Hepatocyte (in vitro differentiated cells): ENCODE measurements at regions not wholly inside any gene's neighbourhood (a gene's known extent, or its start where the extent isn't known, plus 50 kb on each side); places are given as distances from the start of the nearest gene placed in this dataset.

ENCODE experiments used
- DNase-seq: peaks from one replicate; pipeline ENCODE4 v3.0.0-alpha.2; 2016; ENCODE audit warnings: low spot score
- H2AFZ ChIP-seq: fragments of 200-600 bp; sonication (generic); 2 replicates; pipeline ENCODE4 v1.6.0; 2016; ENCODE audit warnings: antibody characterized with exemption, mild to moderate bottlenecking
- H3K27ac ChIP-seq: fragments of 200-600 bp; sonication (generic); 2 replicates; pipeline ENCODE4 v1.5.1; 2016; ENCODE audit warnings: mild to moderate bottlenecking
- H3K27me3 ChIP-seq: fragments of 200-600 bp; sonication (generic); 2 replicates; pipeline ENCODE4 v1.6.1; 2016
- H3K36me3 ChIP-seq: fragments of 200-600 bp; sonication (generic); replicated peaks from 2 replicates; pipeline ENCODE4 v1.5.1; 2016; ENCODE audit warnings: low read depth; ENCODE audit not compliant: insufficient read depth
- H3K4me1 ChIP-seq: fragments of 200-600 bp; sonication (generic); 2 replicates; pipeline ENCODE4 v1.5.1; 2016; ENCODE audit warnings: mild to moderate bottlenecking, moderate library complexity; ENCODE audit not compliant: insufficient read depth
- H3K4me2 ChIP-seq: fragments of 200-600 bp; sonication (generic); 2 replicates; pipeline ENCODE4 v1.6.0; 2016
- H3K4me3 ChIP-seq: fragments of 200-600 bp; sonication (generic); 2 replicates; pipeline ENCODE4 v1.5.1; 2016; ENCODE audit warnings: mild to moderate bottlenecking
- H3K79me2 ChIP-seq: fragments of 200-600 bp; sonication (generic); 2 replicates; pipeline ENCODE4 v1.6.0; 2017; ENCODE audit warnings: mild to moderate bottlenecking
- H3K9me2 ChIP-seq: fragments of 200-600 bp; sonication (generic); replicated peaks from 2 replicates; pipeline ENCODE4 v1.6.0; 2017; ENCODE audit warnings: mild to moderate bottlenecking; ENCODE audit not compliant: insufficient read depth
- H3K9me3 ChIP-seq: fragments of 200-600 bp; sonication (generic); 2 replicates; pipeline ENCODE4 v1.5.1; 2016; ENCODE audit warnings: low read depth, mild to moderate bottlenecking
- H4K20me1 ChIP-seq: fragments of 200-600 bp; sonication (generic); 2 replicates; pipeline ENCODE4 v1.6.0; 2016; ENCODE audit warnings: mild to moderate bottlenecking; ENCODE audit not compliant: insufficient read depth, poor library complexity, severe bottlenecking
- CTCF ChIP-seq: fragments of 200-600 bp; sonication (generic); IDR thresholded peaks from 2 replicates; pipeline ENCODE4 v1.5.1; 2016; ENCODE audit warnings: antibody characterized with exemption, mild to moderate bottlenecking; ENCODE audit not compliant: poor library complexity
- EZH2 ChIP-seq: fragments of 200-600 bp; sonication (generic); IDR thresholded peaks from 2 replicates; pipeline ENCODE4 v1.6.1; 2016; ENCODE audit warnings: antibody characterized with exemption, mild to moderate bottlenecking, borderline replicate concordance
- EZH2phosphoT487 ChIP-seq: fragments of 200-600 bp; sonication (generic); IDR thresholded peaks from one replicate; pipeline ENCODE4 v1.6.1; 2018; ENCODE audit warnings: antibody characterized with exemption, mild to moderate bottlenecking, low read depth, moderate library complexity; ENCODE audit not compliant: unreplicated experiment, severe bottlenecking
- WGBS: methylation state at CpG from one replicate; pipeline ENCODE4 v1.1.6; 2016; ENCODE audit warnings: low lambda C conversion rate; ENCODE audit errors: missing lambda C conversion rate; 5-methylcytosine and 5-hydroxymethylcytosine counted together

DNA sequence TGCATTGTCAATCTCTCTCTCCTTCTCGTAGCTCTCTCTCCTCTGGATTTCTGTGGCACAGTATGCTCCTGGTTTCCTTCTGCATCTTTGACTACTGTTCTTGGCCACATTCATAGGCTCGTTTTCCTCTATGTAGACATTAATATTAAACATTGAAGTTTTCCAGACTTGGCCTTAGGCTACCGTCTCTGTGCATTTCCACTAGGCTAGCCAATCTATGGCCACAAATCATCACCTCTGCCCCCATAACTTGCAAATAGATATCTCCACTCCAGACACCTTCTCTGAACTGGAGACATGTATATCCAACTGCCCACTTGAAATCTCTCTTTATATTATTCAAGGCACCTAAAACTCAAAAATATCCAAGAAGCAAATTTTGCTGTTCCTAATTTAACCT is 768.5 kb downstream of the TSN start:
- no peak overlapping the region for H3K4me2 ChIP-seq
- H3K4me1 ChIP-seq, result no peaks in the 10 kb centered on the region
- H2AFZ ChIP-seq, result no peak overlapping the region
- no peaks in the 10 kb centered on the region for H3K27me3 ChIP-seq
- no peaks in the 10 kb centered on the region for H3K9me2 ChIP-seq
- H3K27ac ChIP-seq, result no peak overlapping the region
- no peaks in the 10 kb centered on the region for H3K9me3 ChIP-seq
- TF ChIP-seq EZH2phosphoT487 (no peak), CTCF (no peak), EZH2 (no peak)
- no peak for DNase-seq
- WGBS, result 74% methylated on average over 3 of the region's 3 CpGs
- no peak overlapping the region for H3K4me3 ChIP-seq
- no peaks in the 10 kb centered on the region for H3K36me3 ChIP-seq
- no peaks in the 10 kb centered on the region for H4K20me1 ChIP-seq
- H3K79me2 ChIP-seq, result no peaks in the 10 kb centered on the region

DNA sequence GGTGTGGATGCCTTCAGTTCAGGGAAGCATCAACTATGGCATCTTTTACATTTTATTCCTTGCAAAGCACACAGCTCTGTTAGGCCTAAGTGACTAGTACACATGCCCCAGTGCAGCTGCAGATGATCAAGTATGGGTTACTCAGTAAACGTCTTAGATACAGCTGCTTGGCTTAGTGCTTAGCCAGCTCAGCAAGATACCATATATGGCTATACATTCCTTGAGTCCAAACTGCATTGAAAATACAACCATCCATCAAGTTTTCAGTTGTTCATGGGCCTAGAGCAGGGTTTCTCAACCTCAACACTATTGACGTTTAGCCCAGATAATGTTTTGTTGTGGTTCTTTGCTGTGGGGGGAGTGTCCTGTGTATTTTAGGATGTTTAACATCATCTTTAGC is 769.9 kb downstream of the TSN start:
- Histone ChIP-seq H3K9me3 (no peaks in the 10 kb centered on the region), H2AFZ (no peak overlapping the region), H3K27ac (no peak overlapping the region), H3K79me2 (no peaks in the 10 kb centered on the region), H3K9me2 (no peaks in the 10 kb centered on the region), H3K36me3 (no peaks in the 10 kb centered on the region), H3K4me2 (no peak overlapping the region), H4K20me1 (no peaks in the 10 kb centered on the region), H3K27me3 (no peaks in the 10 kb centered on the region), H3K4me1 (no peaks in the 10 kb centered on the region), H3K4me3 (no peak overlapping the region)
- DNase-seq, result no peak
- no peak for TF ChIP-seq EZH2
- 41% methylated on average over 2 of the region's 2 CpGs for WGBS

DNA sequence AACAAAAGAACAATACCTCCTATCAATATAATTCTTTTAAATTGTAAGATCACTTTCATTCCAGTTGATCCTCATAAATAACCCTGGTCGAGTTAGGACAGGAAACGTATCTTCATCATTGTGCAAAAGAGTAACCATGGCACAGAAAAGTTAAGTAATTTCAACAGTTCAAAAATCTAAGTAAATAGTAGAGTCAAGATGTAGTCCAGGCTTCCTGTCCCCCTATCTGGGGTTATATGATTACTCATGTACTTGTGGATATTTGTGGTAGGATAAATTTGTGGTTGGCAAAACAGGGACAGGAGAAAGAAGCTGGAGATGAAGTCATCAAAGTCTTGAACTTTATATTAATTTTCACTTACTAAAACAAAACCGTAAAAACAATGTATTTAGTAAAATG is 772.6 kb downstream of the TSN start:
- no peaks in the 10 kb centered on the region for H4K20me1 ChIP-seq
- no peaks in the 10 kb centered on the region for H3K4me1 ChIP-seq
- no peak overlapping the region for H3K4me2 ChIP-seq
- no peaks in the 10 kb centered on the region for H3K79me2 ChIP-seq
- no peak overlapping the region for H2AFZ ChIP-seq
- H3K27ac ChIP-seq, result no peak overlapping the region
- H3K9me3 ChIP-seq, result no peaks in the 10 kb centered on the region
- no peak for DNase-seq
- H3K9me2 ChIP-seq, result no peaks in the 10 kb centered on the region
- 74% methylated on average over 3 of the region's 3 CpGs for WGBS
- H3K27me3 ChIP-seq, result no peaks in the 10 kb centered on the region
- H3K4me3 ChIP-seq, result no peak overlapping the region
- TF ChIP-seq CTCF, result no peak
- no peak for TF ChIP-seq EZH2
- TF ChIP-seq EZH2phosphoT487, result no peak
- H3K36me3 ChIP-seq, result no peaks in the 10 kb centered on the region

DNA sequence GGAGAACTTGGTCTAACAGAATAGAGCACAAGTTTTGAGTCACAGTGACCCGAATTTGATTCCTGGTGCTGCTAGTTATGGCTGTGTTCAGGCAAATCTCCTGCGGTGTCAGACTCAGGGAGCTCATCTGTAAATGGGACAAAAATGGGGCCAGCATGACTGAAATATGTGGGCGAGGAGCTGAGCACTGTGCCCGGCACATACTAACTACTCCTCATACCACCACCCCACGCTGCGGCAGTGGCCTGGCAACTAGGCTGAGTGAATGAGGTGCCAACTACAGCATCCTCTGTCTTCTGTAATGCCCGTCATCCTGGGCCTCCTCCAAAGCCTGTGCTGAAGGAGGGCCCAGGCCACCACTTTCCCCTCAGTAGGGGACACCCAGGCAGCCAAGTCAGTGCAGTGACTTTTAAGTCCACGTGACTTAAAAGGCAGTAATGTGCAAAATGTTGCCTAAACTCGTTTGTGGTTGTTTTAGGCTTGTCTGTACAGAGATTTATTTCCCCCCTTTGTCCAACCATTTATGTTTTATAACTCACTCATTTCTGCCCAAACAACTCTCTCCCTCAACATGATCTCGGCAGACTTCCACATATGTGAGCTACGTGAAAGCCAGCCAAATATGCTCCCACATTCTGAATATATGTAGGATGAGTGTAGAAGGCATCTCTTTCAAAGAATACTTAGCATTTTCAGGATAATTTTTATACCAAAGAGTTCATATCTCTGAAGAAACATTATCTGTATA is 773.7 kb downstream of the TSN start:
- no peak for DNase-seq
- no peaks in the 10 kb centered on the region for H3K27me3 ChIP-seq
- H3K79me2 ChIP-seq, result no peaks in the 10 kb centered on the region
- TF ChIP-seq EZH2phosphoT487 (no peak), EZH2 (no peak), CTCF (no peak)
- H3K9me2 ChIP-seq, result no peaks in the 10 kb centered on the region
- H3K4me2 ChIP-seq, result no peak overlapping the region
- H3K4me1 ChIP-seq, result no peaks in the 10 kb centered on the region
- H3K27ac ChIP-seq, result no peak overlapping the region
- H3K4me3 ChIP-seq, result no peak overlapping the region
- H2AFZ ChIP-seq, result no peak overlapping the region
- 91% methylated on average over 11 of the region's 11 CpGs for WGBS
- H4K20me1 ChIP-seq, result no peaks in the 10 kb centered on the region
- H3K9me3 ChIP-seq, result no peaks in the 10 kb centered on the region
- H3K36me3 ChIP-seq, result no peaks in the 10 kb centered on the region
